Activated CD4-positive, alpha-beta T cell treated with anti-CD3 and anti-CD28 coated beads, Interleukin-2, amount 50 U/mL, for 24 hours (primary cell): ENCODE measurements at regions not wholly inside any gene's neighbourhood (a gene's known extent, or its start where the extent isn't known, plus 50 kb on each side); places are given as distances from the start of the nearest gene placed in this dataset.

Experiments
- DNase-seq, 2 donors: peaks; one replicate each; pipeline ENCODE4 v3.0.0-alpha.2; 2020; ENCODE audit warnings: low read depth in 1 of 2, low spot score in 1 of 2

DNA sequence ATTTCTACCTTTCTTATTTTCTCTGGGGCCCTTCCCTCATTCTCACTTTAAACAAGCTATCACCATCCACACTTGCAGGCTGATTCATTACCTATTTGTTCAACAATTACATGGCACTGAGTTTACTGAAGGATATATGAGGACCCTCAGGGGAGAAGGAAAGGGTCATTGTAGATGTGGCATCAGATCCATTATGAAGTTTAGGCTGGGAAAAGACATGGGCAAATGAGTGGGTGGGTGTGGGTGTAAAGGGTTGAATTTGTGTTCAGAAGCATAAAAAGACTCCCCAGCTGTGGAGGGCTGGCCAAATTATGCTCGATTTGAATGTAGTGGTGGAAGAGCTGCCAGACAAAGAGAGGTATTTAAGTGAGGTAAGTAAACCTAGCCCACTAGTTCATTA lies 55.9 kb upstream of the MTAP start:
- no peak for DNase-seq

DNA sequence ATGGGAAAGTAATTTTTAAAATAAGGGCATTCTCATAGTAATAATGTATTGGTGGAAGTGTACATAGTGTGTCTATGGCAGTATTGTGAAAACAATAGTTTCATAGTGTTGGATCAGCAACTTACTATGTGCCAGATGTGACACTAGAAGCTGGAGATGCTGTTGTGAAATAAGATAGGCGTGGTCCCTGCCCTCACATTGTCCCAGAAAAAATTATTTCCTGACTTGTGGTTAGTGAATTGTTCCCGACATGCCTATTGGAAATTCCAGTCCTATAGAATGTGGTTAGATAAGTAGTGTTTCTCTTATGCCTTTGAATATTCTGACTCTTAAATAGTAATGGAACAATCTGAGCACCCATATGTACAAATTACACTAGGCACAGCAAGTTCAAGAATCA lies 55.3 kb upstream of the MTAP start:
- DNase-seq, result no peak

DNA sequence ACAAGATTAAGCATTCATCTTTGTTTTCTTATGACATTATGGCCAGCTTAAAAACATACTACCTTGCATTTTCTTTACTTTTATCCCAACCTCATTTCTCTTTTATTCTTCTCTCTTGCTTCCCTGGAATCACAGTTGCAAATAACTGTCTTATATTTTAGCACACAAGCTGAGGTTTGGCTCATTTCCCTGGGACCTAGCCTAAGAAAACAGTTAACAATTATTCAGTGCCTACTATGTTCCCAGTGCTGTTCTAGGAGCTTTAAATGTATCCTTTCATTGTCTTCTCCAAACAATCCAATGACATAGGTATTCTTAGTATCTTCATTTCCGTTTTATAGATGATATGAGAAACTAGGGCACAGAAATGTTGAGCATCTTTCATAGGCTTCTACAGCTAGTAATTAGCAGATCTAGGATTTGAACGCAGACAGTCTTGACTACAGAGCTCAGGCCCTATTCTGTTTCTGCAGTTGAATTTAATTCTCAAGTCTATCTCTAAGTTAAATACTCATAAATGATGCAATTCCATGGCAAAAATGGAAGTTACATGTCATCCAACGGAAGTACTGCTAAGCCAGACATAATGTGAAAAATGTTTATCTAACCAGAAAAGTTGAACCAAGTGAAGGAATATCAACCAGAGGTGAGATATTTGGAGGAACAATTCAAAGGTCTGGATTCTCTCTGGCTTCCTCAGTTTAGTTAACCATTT lies 52.3 kb upstream of the MTAP start:
- DNase-seq, result no peak

DNA sequence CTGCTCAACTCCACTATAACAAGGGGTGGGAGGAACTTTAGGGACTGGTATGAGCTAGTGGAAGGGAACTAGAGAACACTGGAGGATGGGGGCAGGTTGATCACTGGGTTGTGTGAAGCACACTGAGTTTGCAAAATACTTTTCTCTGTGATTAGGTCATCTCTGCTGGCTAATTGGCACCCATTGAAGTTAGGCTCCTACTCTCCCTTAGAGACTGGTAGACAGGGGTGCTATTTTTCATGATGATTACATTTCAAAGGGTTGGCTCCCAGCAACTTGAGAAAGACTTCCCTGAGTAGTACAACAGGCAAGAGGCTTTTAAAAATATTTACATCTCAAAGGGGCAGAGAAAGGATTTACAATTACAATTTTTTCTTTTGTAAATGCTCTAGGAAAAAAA lies 50.4 kb upstream of the MTAP start:
- DNase-seq, result no peak
